CD4-positive, alpha-beta T cell (primary cell): ENCODE measurements at regions not wholly inside any gene's neighbourhood (a gene's known extent, or its start where the extent isn't known, plus 50 kb on each side); places are given as distances from the start of the nearest gene placed in this dataset.

Source experiments
- ATAC-seq: fragments of 200-7000 bp; cut with Tn5 transposase; one replicate; pipeline ENCODE4 v1.10.0; 2022; ENCODE audit warnings: mild to moderate bottlenecking; ENCODE audit not compliant: poor library complexity
- CTCF ChIA-PET: fragments of 350-600 bp; sonication (Branson Sonifier 250); formaldehyde crosslinking; loops from one replicate; lab custom pipeline; 2021; ENCODE audit warnings: antibody characterized with exemption, inconsistent platforms; lab: Charles Lee
- POLR2A ChIA-PET: fragments of 350-600 bp; sonication (Branson Sonifier 250); formaldehyde crosslinking; loops from one replicate; lab custom pipeline; 2021; ENCODE audit warnings: antibody characterized with exemption, inconsistent platforms; lab: Charles Lee
- DNase-seq, 14 experiments: peaks; one replicate each; pipeline ENCODE4 v3.0.0-alpha.2; 2013 to 2020; ENCODE audit warnings: mixed read lengths in 2 of 14
- H3K27ac ChIP-seq, 2 donors: one replicate each; pipeline versions ENCODE4 v1.5.1 to v1.7.0; 2013; ENCODE audit warnings: low read length in 2 of 2, low read depth in 1 of 2, mild to moderate bottlenecking in 1 of 2
- H3K27me3 ChIP-seq, 2 experiments: 1 replicate in 1 of 2; 2 replicates in 1 of 2; pipeline versions ENCODE4 v1.6.1 to v1.7.0; 2013; ENCODE audit warnings: low read length in 2 of 2, control low read depth in 1 of 2, mild to moderate bottlenecking in 1 of 2, moderate library complexity in 1 of 2; ENCODE audit not compliant: insufficient read depth in 2 of 2, control insufficient read depth in 1 of 2
- H3K36me3 ChIP-seq: one replicate; pipeline ENCODE4 v1.6.1; 2013; ENCODE audit warnings: low read length, control low read depth; ENCODE audit not compliant: insufficient read depth
- H3K4me1 ChIP-seq: one replicate; pipeline ENCODE4 v1.6.1; 2013; ENCODE audit warnings: low read length, control low read depth; ENCODE audit not compliant: insufficient read depth
- H3K4me3 ChIP-seq: one replicate; pipeline ENCODE4 v1.5.1; 2013; ENCODE audit warnings: mild to moderate bottlenecking, low read length, moderate library complexity
- H3K9me3 ChIP-seq, 2 experiments: 1 replicate in 1 of 2; 2 replicates in 1 of 2; pipeline versions ENCODE4 v1.6.1 to v1.7.0; 2013; ENCODE audit warnings: low read length in 2 of 2, mild to moderate bottlenecking in 2 of 2, control low read depth in 1 of 2, moderate library complexity in 1 of 2; ENCODE audit not compliant: control insufficient read depth in 1 of 2, insufficient read depth in 1 of 2
- H3K27ac Mint-ChIP-seq: one replicate; pipeline ENCODE4 v1.8.0; 2020; ENCODE audit warnings: mixed read lengths
- H3K27me3 Mint-ChIP-seq: one replicate; pipeline ENCODE4 v1.8.0; 2021; ENCODE audit warnings: mixed read lengths
- H3K36me3 Mint-ChIP-seq: one replicate; pipeline ENCODE4 v1.8.0; 2021; ENCODE audit warnings: low read depth, mixed read lengths
- H3K4me1 Mint-ChIP-seq: one replicate; pipeline ENCODE4 v1.8.0; 2021; ENCODE audit warnings: low read depth, mixed read lengths
- H3K4me3 Mint-ChIP-seq: one replicate; pipeline ENCODE4 v1.8.0; 2020; ENCODE audit warnings: mild to moderate bottlenecking, mixed read lengths
- H3K9me3 Mint-ChIP-seq: one replicate; pipeline ENCODE4 v1.8.0; 2020; ENCODE audit warnings: mixed read lengths
- CTCF ChIP-seq: fragments of 200-600 bp; IDR thresholded peaks from one replicate; pipeline ENCODE4 v1.8.0; 2022; ENCODE audit warnings: antibody characterized with exemption, mild to moderate bottlenecking
- intact Hi-C, 2 experiments: fragments of 100-400 bp; cut with DNase I in 1 of 2; cut with micrococcal nuclease in 1 of 2; formaldehyde crosslinking; loops; one replicate each; pipeline versions ENCODE4 v1.15.1 to v1.9.0; 2023 to 2025; cut with DNase I, micrococcal nuclease

GRCh38 chr6:91117550-91117949, 530.7 kb upstream of the MAP3K7 start:
- no peak for ATAC-seq
- Histone ChIP-seq H3K4me3 (no peak overlapping the region), H3K27ac (no peak overlapping the region), H3K4me1 (no peaks in the 10 kb centered on the region), H3K27me3 (no peaks in the 10 kb centered on the region), H3K9me3 (no peaks in the 10 kb centered on the region), H3K36me3 (no peaks in the 10 kb centered on the region)
- intact Hi-C loops: no loop called here
- Mint-ChIP-seq H3K27me3 (no peaks in the 10 kb centered on the region), H3K4me3 (no peak overlapping the region), H3K4me1 (no peaks in the 10 kb centered on the region), H3K36me3 (no peaks in the 10 kb centered on the region), H3K9me3 (no peaks in the 10 kb centered on the region), H3K27ac (no peak overlapping the region)
- POLR2A ChIA-PET: no interaction called here
- no peak for TF ChIP-seq CTCF
- CTCF ChIA-PET: no interaction called here
- no peak for DNase-seq

GRCh38 chr6:91114123-91114708, 527.3 kb upstream of the MAP3K7 start:
- no peaks in the 10 kb centered on the region for H3K27me3 Mint-ChIP-seq
- Histone ChIP-seq H3K4me3 (no peak overlapping the region), H3K27me3 (no peaks in the 10 kb centered on the region), H3K36me3 (no peaks in the 10 kb centered on the region), H3K9me3 (no peaks in the 10 kb centered on the region), H3K4me1 (no peaks in the 10 kb centered on the region), H3K27ac (no peak overlapping the region)
- no peak for TF ChIP-seq CTCF
- ChIA-PET POLR2A (no interaction called here), CTCF (no interaction called here)
- no peaks in the 10 kb centered on the region for H3K9me3 Mint-ChIP-seq
- intact Hi-C loops: no loop called here
- no peak overlapping the region for H3K27ac Mint-ChIP-seq
- no peak overlapping the region for H3K4me3 Mint-ChIP-seq
- no peaks in the 10 kb centered on the region for H3K4me1 Mint-ChIP-seq
- no peaks in the 10 kb centered on the region for H3K36me3 Mint-ChIP-seq
- ATAC-seq (no peak), DNase-seq (no peak)

- POLR2A ChIA-PET: no interaction called here
- Mint-ChIP-seq H3K27ac (no peak overlapping the region), H3K27me3 (no peaks in the 10 kb centered on the region), H3K9me3 (no peaks in the 10 kb centered on the region), H3K4me1 (no peaks in the 10 kb centered on the region), H3K36me3 (no peaks in the 10 kb centered on the region), H3K4me3 (no peak overlapping the region)
- CTCF ChIA-PET: no interaction called here
- Histone ChIP-seq H3K4me3 (no peak overlapping the region), H3K4me1 (no peaks in the 10 kb centered on the region), H3K9me3 (no peaks in the 10 kb centered on the region), H3K36me3 (no peaks in the 10 kb centered on the region), H3K27me3 (no peaks in the 10 kb centered on the region), H3K27ac (no peak overlapping the region)
- no peak for DNase-seq
- TF ChIP-seq CTCF: no peak
- intact Hi-C loops: no loop called here
- no peak for ATAC-seq
These were observed 519.2 kb upstream of the MAP3K7 start for GRCh38 chr6:91106083-91106482.
